ENCODE measurements at regions not wholly inside any gene's neighbourhood (a gene's known extent, or its start where the extent isn't known, plus 50 kb on each side); places are given as distances from the start of the nearest gene placed in this dataset.
"Not testable (repeated sequence)": the region's sequence is repeated elsewhere in the genome, so short reads cannot be mapped to it uniquely, and the experiment has no call there.

GRCh38 chr1:118828038-118828437, 160.1 kb downstream of the TBX15 start:
- in situ Hi-C loops (cut with HindIII; ENCODE audit: low sequenced_read_pairs) = no loop called here

- in situ Hi-C loops (cut with HindIII; ENCODE audit: low sequenced_read_pairs) = no loop called here
These were observed 160.5 kb downstream of the TBX15 start for GRCh38 chr1:118827636-118828035.

- in situ Hi-C loops (cut with HindIII; ENCODE audit: low sequenced_read_pairs) = no loop called here
These were observed 160.9 kb downstream of the TBX15 start for GRCh38 chr1:118827207-118827606.

GRCh38 chr1:118826669-118827068, 161.5 kb downstream of the TBX15 start:
- in situ Hi-C loops (cut with HindIII; ENCODE audit: low sequenced_read_pairs) = no loop called here

GRCh38 chr1:118825619-118826018, 162.5 kb downstream of the TBX15 start:
- in situ Hi-C loops (cut with HindIII; ENCODE audit: low sequenced_read_pairs) = no loop called here

- in situ Hi-C loops (cut with HindIII; ENCODE audit: low sequenced_read_pairs) = no loop called here
These were observed 166.3 kb downstream of the TBX15 start for GRCh38 chr1:118821801-118822200.

GRCh38 chr1:118820864-118821263, 167.3 kb downstream of the TBX15 start:
- in situ Hi-C loops (cut with HindIII; ENCODE audit: low sequenced_read_pairs) = no loop called here

- in situ Hi-C loops (cut with HindIII; ENCODE audit: low sequenced_read_pairs) = no loop called here
These were observed 172.2 kb downstream of the TBX15 start for GRCh38 chr1:118815909-118816308.

GRCh38 chr1:118812555-118812954, 175.6 kb downstream of the TBX15 start:
- in situ Hi-C loops (cut with HindIII; ENCODE audit: low sequenced_read_pairs) = no loop called here

GRCh38 chr1:118811156-118811555, 177.0 kb downstream of the TBX15 start:
- in situ Hi-C loops (cut with HindIII; ENCODE audit: low sequenced_read_pairs) = no loop called here

- in situ Hi-C loops (cut with HindIII; ENCODE audit: low sequenced_read_pairs) = no loop called here
These were observed 178.6 kb downstream of the TBX15 start for GRCh38 chr1:118809586-118809985.

GRCh38 chr1:118803128-118803527, 185.0 kb downstream of the TBX15 start:
- in situ Hi-C loops (cut with HindIII; ENCODE audit: low sequenced_read_pairs) = not testable (repeated sequence)

- in situ Hi-C loops (cut with HindIII; ENCODE audit: low sequenced_read_pairs) = no loop called here
These were observed 196.9 kb downstream of the TBX15 start for GRCh38 chr1:118791094-118791691.

GRCh38 chr1:118788463-118788862, 199.7 kb downstream of the TBX15 start:
- in situ Hi-C loops (cut with HindIII; ENCODE audit: low sequenced_read_pairs) = no loop called here

GRCh38 chr1:118786454-118787155, 201.5 kb downstream of the TBX15 start:
- in situ Hi-C loops (cut with HindIII; ENCODE audit: low sequenced_read_pairs) = no loop called here

GRCh38 chr1:118785246-118785645, 202.9 kb downstream of the TBX15 start:
- in situ Hi-C loops (cut with HindIII; ENCODE audit: low sequenced_read_pairs) = no loop called here

- in situ Hi-C loops (cut with HindIII; ENCODE audit: low sequenced_read_pairs) = no loop called here
These were observed 204.9 kb downstream of the TBX15 start for GRCh38 chr1:118783095-118783758.

- in situ Hi-C loops (cut with HindIII; ENCODE audit: low sequenced_read_pairs) = no loop called here
These were observed 214.5 kb downstream of the TBX15 start for GRCh38 chr1:118773656-118774055.

GRCh38 chr1:118767971-118768370, 220.2 kb downstream of the TBX15 start:
- in situ Hi-C loops (cut with HindIII; ENCODE audit: low sequenced_read_pairs) = no loop called here

- in situ Hi-C loops (cut with HindIII; ENCODE audit: low sequenced_read_pairs) = no loop called here
These were observed 234.2 kb downstream of the TBX15 start for GRCh38 chr1:118753976-118754375.

GRCh38 chr1:118751166-118751565, 237.0 kb downstream of the TBX15 start:
- in situ Hi-C loops (cut with HindIII; ENCODE audit: low sequenced_read_pairs) = no loop called here

GRCh38 chr1:118744420-118744819, 243.7 kb downstream of the TBX15 start:
- in situ Hi-C loops (cut with HindIII; ENCODE audit: low sequenced_read_pairs) = no loop called here
